Peyer's patch (tissue), 4 donors: ENCODE measurements at regions not wholly inside any gene's neighbourhood (a gene's known extent, or its start where the extent isn't known, plus 50 kb on each side); places are given as distances from the start of the nearest gene placed in this dataset.
A peak's percentile ranks its signal among the peaks of the same experiment; 100 is the strongest.
"Not testable (repeated sequence)": the region's sequence is repeated elsewhere in the genome, so short reads cannot be mapped to it uniquely, and the experiment has no call there.

Source experiments
- DNase-seq, 3 donors: peaks; one replicate each; pipeline ENCODE4 v3.0.0-alpha.2; 2017 to 2019
- H3K27ac ChIP-seq, 4 donors: fragments of 200-600 bp; sonication (generic); one replicate each; pipeline ENCODE4 v1.5.1; 2016 to 2019
- H3K27me3 ChIP-seq, 2 donors: fragments of 200-600 bp; sonication (generic); one replicate each; pipeline ENCODE4 v1.5.1; 2019
- H3K36me3 ChIP-seq, 3 donors: fragments of 200-600 bp; sonication (generic); one replicate each; pipeline ENCODE4 v1.5.1; 2016 to 2019
- H3K4me1 ChIP-seq, 4 donors: fragments of 200-600 bp; sonication (generic); one replicate each; pipeline ENCODE4 v1.5.1; 2016 to 2019
- H3K4me3 ChIP-seq, 4 donors: fragments of 200-600 bp; sonication (generic); 1 replicate in 3 of 4; 2 replicates in 1 of 4; pipeline ENCODE4 v1.5.1; 2016 to 2019; ENCODE audit warnings: mild to moderate bottlenecking in 1 of 4
- H3K9me3 ChIP-seq, 4 donors: fragments of 200-600 bp; sonication (generic); one replicate each; pipeline ENCODE4 v1.5.1; 2016 to 2019; ENCODE audit warnings: mild to moderate bottlenecking in 1 of 4
- POLR2A ChIP-seq, 2 donors: fragments of 450-650 bp; IDR thresholded peaks; one replicate each; pipeline ENCODE4 v1.5.1; 2017; ENCODE audit warnings: antibody characterized with exemption in 2 of 2, mild to moderate bottlenecking in 2 of 2, moderate library complexity in 2 of 2
- TF ChIP-seq, protein P1 (sequence below), 6 experiments: fragments of 450-650 bp in 4 of 6; fragments of 200-600 bp in 2 of 6; sonication (generic) in 1 of 6; IDR thresholded peaks; one replicate each; pipeline ENCODE4 v1.5.1; 2017 to 2019; ENCODE audit warnings: antibody characterized with exemption in 6 of 6, mild to moderate bottlenecking in 3 of 6, moderate library complexity in 1 of 6

DNA sequence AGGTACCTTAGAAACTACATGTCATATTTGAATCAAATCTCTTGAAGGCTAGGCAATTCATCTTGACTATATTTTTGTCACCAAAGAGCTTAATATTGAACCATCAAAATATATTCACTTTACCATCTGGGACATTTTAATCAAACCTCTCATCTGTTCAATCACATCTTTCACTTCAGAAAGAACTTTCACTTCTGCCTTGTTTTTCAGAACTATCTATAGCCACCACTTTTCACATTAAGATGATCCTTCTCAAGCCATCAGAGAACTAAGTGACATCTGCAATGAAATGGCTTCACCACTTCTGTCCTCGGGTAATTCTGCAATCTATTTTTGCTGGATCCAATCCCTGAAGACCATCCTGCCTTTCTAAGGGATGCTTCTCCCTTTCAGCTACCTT, 57.8 kb downstream of the OR2B2 start:
- H3K4me1 ChIP-seq, result no peaks in the 10 kb centered on the region
- no peak for TF ChIP-seq POLR2A (IDR thresholded peaks at IDR 0.05)
- TF ChIP-seq, protein P1, sequence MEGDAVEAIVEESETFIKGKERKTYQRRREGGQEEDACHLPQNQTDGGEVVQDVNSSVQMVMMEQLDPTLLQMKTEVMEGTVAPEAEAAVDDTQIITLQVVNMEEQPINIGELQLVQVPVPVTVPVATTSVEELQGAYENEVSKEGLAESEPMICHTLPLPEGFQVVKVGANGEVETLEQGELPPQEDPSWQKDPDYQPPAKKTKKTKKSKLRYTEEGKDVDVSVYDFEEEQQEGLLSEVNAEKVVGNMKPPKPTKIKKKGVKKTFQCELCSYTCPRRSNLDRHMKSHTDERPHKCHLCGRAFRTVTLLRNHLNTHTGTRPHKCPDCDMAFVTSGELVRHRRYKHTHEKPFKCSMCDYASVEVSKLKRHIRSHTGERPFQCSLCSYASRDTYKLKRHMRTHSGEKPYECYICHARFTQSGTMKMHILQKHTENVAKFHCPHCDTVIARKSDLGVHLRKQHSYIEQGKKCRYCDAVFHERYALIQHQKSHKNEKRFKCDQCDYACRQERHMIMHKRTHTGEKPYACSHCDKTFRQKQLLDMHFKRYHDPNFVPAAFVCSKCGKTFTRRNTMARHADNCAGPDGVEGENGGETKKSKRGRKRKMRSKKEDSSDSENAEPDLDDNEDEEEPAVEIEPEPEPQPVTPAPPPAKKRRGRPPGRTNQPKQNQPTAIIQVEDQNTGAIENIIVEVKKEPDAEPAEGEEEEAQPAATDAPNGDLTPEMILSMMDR (IDR thresholded peaks at IDR 0.05), result no peak
- no peak overlapping the region for H3K27ac ChIP-seq
- no peaks in the 10 kb centered on the region for H3K27me3 ChIP-seq
- no peak for DNase-seq
- no peak overlapping the region for H3K4me3 ChIP-seq
- no peaks in the 10 kb centered on the region for H3K9me3 ChIP-seq
- no peaks in the 10 kb centered on the region for H3K36me3 ChIP-seq

DNA sequence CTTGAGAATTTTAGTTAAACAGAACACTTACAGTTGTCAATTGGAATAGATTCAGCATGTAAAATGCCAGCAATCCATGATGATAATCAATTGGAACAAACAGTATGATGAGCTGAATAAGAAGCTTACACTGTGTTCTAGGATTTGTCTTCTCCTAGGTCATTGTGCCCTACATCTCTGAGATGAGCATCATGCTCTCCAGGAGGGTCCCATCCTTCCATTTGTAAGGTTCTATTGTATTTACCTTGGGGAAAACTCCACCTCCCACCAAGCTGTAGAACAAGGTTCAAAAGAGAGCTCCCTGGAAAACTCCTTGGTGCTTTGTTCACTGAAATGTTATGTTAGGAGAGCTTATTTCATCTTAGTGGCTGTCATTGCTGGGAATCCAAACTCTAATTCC, 60.8 kb downstream of the OR2B2 start:
- no peak overlapping the region for H3K27ac ChIP-seq
- H3K27me3 ChIP-seq, result no peaks in the 10 kb centered on the region
- H3K36me3 ChIP-seq, result no peaks in the 10 kb centered on the region
- H3K4me3 ChIP-seq, result no peak overlapping the region
- TF ChIP-seq, protein P1 (IDR thresholded peaks at IDR 0.05), result no peak
- DNase-seq, result no peak
- no peaks in the 10 kb centered on the region for H3K9me3 ChIP-seq
- H3K4me1 ChIP-seq, result no peaks in the 10 kb centered on the region

DNA sequence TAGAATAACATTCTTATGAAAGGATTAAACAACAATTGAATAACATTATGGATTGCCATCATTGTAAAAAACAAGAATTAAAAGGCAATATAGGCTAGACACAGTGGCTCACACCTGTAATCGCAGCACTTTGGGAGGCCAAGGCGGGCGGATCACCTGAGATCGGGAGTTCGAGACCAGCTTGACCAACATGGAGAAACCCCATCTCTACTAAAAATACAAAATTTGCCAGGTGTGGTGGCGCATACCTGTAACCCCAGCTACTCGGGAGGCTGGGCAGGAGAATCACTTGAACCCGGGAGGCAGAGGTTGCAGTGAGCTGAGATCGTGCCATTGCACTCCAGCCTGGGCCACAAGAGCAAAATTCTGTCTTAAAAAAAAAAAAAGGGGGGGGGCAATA, 63.2 kb downstream of the OR2B2 start:
- not testable (repeated sequence) for H3K36me3 ChIP-seq, H3K27me3 ChIP-seq, DNase-seq, H3K27ac ChIP-seq, H3K4me3 ChIP-seq, H3K4me1 ChIP-seq, H3K9me3 ChIP-seq

- no peak overlapping the region for H3K27ac ChIP-seq
- no peaks in the 10 kb centered on the region for H3K9me3 ChIP-seq
- no peaks in the 10 kb centered on the region for H3K27me3 ChIP-seq
- no peaks in the 10 kb centered on the region for H3K36me3 ChIP-seq
- no peak for TF ChIP-seq POLR2A (IDR thresholded peaks at IDR 0.05)
- TF ChIP-seq, protein P1 (IDR thresholded peaks at IDR 0.05), result no peak
- H3K4me3 ChIP-seq, result no peak overlapping the region
- no peak for DNase-seq
- no peaks in the 10 kb centered on the region for H3K4me1 ChIP-seq
Observed at GRCh38 chr6:27847706-27848105, 64.5 kb downstream of the OR2B2 start.

DNA sequence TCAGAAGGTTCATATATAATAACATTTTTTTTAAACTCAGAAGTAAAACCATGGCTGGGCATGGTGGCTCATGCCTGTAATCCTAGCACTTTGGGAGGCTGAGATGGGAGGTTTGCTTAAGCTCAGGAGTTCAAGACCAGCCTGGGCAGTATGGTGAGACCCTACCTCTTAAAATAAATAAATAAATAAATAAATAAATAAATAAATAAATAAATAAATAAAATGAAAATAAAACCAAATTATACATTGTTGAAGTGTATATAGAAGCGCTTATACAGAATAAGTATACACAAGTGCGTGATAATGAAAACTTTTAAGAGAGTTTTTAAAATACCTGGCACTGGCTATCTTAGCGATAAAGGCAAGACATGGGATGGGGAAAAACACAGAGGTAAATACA, 71.6 kb downstream of the OR2B2 start:
- H3K9me3 ChIP-seq, result no peaks in the 10 kb centered on the region
- no peaks in the 10 kb centered on the region for H3K36me3 ChIP-seq
- H3K27ac ChIP-seq, result no peak overlapping the region
- no peak overlapping the region for H3K4me3 ChIP-seq
- TF ChIP-seq POLR2A (IDR thresholded peaks at IDR 0.05), result no peak
- DNase-seq, result no peak
- H3K27me3 ChIP-seq, result no peaks in the 10 kb centered on the region
- peaks cover 0 to 10% (median 5%) of the 10 kb centered on the region in 4 donors for H3K4me1 ChIP-seq

- no peaks in the 10 kb centered on the region for H3K27me3 ChIP-seq
- peak in 1 of 3 donors; percentile 77 for DNase-seq
- peak in 1 of 2 donors; percentile 2 for TF ChIP-seq POLR2A (IDR thresholded peaks at IDR 0.05)
- TF ChIP-seq, protein P1 (IDR thresholded peaks at IDR 0.05), result no peak
- peak overlapping the region in 3 of 4 donors; percentile 98 for H3K27ac ChIP-seq
- H3K4me3 ChIP-seq, result peak overlapping the region in 3 of 4 donors; percentile 74 to 75 (median 75)
- peaks cover 0 to 17% (median 5%) of the 10 kb centered on the region in 4 donors for H3K4me1 ChIP-seq
- H3K36me3 ChIP-seq, result no peaks in the 10 kb centered on the region
- no peaks in the 10 kb centered on the region for H3K9me3 ChIP-seq
Observed at GRCh38 chr6:27839626-27840475, 72.3 kb downstream of the OR2B2 start.
